ENCODE measurements at regions not wholly inside any gene's neighbourhood (a gene's known extent, or its start where the extent isn't known, plus 50 kb on each side); places are given as distances from the start of the nearest gene placed in this dataset.

DNA sequence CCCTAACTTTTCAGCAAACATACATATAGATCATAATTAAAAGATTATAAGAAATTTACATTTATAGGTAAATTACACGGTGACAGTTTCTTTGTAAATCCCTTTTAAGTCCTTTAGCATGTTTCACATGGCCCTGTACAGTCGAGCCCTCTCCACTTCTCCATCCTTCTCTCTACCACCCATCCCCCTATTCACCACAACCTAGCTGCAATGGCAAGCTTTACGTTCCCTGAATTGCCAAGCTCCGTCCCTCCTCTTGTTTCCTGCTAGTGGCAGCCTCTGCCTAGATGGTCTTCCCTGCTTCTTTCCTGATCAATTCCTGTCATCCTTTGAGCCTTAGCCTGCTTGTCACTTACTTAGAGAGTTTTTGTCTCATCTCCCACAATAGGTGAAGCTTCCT, 116.2 kb downstream of the TMA16 start:
- TF ChIP-seq, protein P1, sequence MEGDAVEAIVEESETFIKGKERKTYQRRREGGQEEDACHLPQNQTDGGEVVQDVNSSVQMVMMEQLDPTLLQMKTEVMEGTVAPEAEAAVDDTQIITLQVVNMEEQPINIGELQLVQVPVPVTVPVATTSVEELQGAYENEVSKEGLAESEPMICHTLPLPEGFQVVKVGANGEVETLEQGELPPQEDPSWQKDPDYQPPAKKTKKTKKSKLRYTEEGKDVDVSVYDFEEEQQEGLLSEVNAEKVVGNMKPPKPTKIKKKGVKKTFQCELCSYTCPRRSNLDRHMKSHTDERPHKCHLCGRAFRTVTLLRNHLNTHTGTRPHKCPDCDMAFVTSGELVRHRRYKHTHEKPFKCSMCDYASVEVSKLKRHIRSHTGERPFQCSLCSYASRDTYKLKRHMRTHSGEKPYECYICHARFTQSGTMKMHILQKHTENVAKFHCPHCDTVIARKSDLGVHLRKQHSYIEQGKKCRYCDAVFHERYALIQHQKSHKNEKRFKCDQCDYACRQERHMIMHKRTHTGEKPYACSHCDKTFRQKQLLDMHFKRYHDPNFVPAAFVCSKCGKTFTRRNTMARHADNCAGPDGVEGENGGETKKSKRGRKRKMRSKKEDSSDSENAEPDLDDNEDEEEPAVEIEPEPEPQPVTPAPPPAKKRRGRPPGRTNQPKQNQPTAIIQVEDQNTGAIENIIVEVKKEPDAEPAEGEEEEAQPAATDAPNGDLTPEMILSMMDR (IDR thresholded peaks at IDR 0.05), result no peak
- no peak for TF ChIP-seq POLR2AphosphoS5 (IDR thresholded peaks at IDR 0.05)
- no peak for TF ChIP-seq EP300 (IDR thresholded peaks at IDR 0.05)
- TF ChIP-seq POLR2A (IDR thresholded peaks at IDR 0.05), result no peak

Measured in stomach (tissue), 4 donors.